OCI-LY3 (cell line): ENCODE measurements at regions not wholly inside any gene's neighbourhood (a gene's known extent, or its start where the extent isn't known, plus 50 kb on each side); places are given as distances from the start of the nearest gene placed in this dataset.

Experiments
- CTCF ChIP-seq: fragments of 200-600, 300-600 bp; sonication (generic); IDR thresholded peaks from 2 replicates; pipeline ENCODE4 v1.5.1; 2014; ENCODE audit warnings: antibody characterized with exemption, low read length, low read depth
- EZH2phosphoT487 ChIP-seq: fragments of 200-600 bp; shearing (Covaris generic); IDR thresholded peaks from 2 replicates; pipeline ENCODE4 v1.6.1; 2018; ENCODE audit warnings: antibody characterized with exemption, mixed run types, low read depth

GRCh38 chr10:55163388-55163979 lies 362.5 kb upstream of the PCDH15 start:
- TF ChIP-seq CTCF (no peak), EZH2phosphoT487 (no peak)
